ENCODE measurements at regions not wholly inside any gene's neighbourhood (a gene's known extent, or its start where the extent isn't known, plus 50 kb on each side); places are given as distances from the start of the nearest gene placed in this dataset.
"Not testable (repeated sequence)": the region's sequence is repeated elsewhere in the genome, so short reads cannot be mapped to it uniquely, and the experiment has no call there.

GRCh38 chr11:43165393-43165792, 146.4 kb upstream of the API5 start:
- peak; percentile 32 for TF ChIP-seq CTCF (IDR thresholded peaks at IDR 0.05; ENCODE audit: borderline replicate concordance, extremely low read depth, low read length, poor library complexity, severe bottlenecking)
- TF ChIP-seq EZH2 (IDR thresholded peaks at IDR 0.05; ENCODE audit: borderline replicate concordance, low read depth, low read length, severe bottlenecking), result not testable (repeated sequence)

All from DND-41 (cell line).